Ascending aorta (tissue), 2 donors: ENCODE measurements at regions not wholly inside any gene's neighbourhood (a gene's known extent, or its start where the extent isn't known, plus 50 kb on each side); places are given as distances from the start of the nearest gene placed in this dataset.

Experiments used
- DNase-seq, 2 donors: peaks; one replicate each; pipeline ENCODE4 v3.0.0-alpha.2; 2019; ENCODE audit warnings: low spot score in 2 of 2
- H3K27ac ChIP-seq, 2 donors: fragments of 200-600 bp; sonication (generic); one replicate each; pipeline ENCODE4 v1.5.1; 2016 to 2017; ENCODE audit warnings: mild to moderate bottlenecking in 1 of 2
- H3K27me3 ChIP-seq: fragments of 200-600 bp; sonication (generic); one replicate; pipeline ENCODE4 v1.5.1; 2017
- H3K36me3 ChIP-seq, 2 donors: fragments of 200-600 bp; sonication (generic); one replicate each; pipeline ENCODE4 v1.5.1; 2016
- H3K4me1 ChIP-seq, 2 donors: fragments of 200-600 bp; sonication (generic); one replicate each; pipeline ENCODE4 v1.5.1; 2016 to 2017; ENCODE audit warnings: mild to moderate bottlenecking in 1 of 2
- H3K4me3 ChIP-seq, 2 donors: fragments of 200-600 bp; sonication (generic); one replicate each; pipeline ENCODE4 v1.5.1; 2016 to 2017; ENCODE audit warnings: mild to moderate bottlenecking in 1 of 2
- H3K9me3 ChIP-seq, 2 donors: fragments of 200-600 bp; sonication (generic); one replicate each; pipeline ENCODE4 v1.5.1; 2016
- CTCF ChIP-seq, 3 experiments: fragments of 200-600 bp in 2 of 3; fragments of 450-650 bp in 1 of 3; sonication (generic) in 2 of 3; IDR thresholded peaks; one replicate each; pipeline ENCODE4 v1.5.1; 2016 to 2019; ENCODE audit warnings: antibody characterized with exemption in 3 of 3, mild to moderate bottlenecking in 1 of 3, moderate library complexity in 1 of 3
- intact Hi-C: fragments of 100-400 bp; cut with DNase I; formaldehyde crosslinking; loops from one replicate; pipeline ENCODE4 v1.15.1; 2023

GRCh38 chr2:125296742-125297141, 1271.7 kb downstream of the CNTNAP5 start:
- H3K27ac ChIP-seq: no peak overlapping the region
- intact Hi-C loops: no loop called here
- no peak for DNase-seq
- H3K4me3 ChIP-seq: no peak overlapping the region
- peaks cover 0 to 9% of the 10 kb centered on the region in 2 donors for H3K9me3 ChIP-seq
- no peaks in the 10 kb centered on the region for H3K4me1 ChIP-seq
- H3K36me3 ChIP-seq: no peaks in the 10 kb centered on the region
- H3K27me3 ChIP-seq: no peaks in the 10 kb centered on the region
- no peak for TF ChIP-seq CTCF (IDR thresholded peaks at IDR 0.05)

GRCh38 chr2:125310657-125311364, 1285.7 kb downstream of the CNTNAP5 start:
- H3K9me3 ChIP-seq: no peaks in the 10 kb centered on the region
- no peak for TF ChIP-seq CTCF (IDR thresholded peaks at IDR 0.05)
- no peak overlapping the region for H3K4me3 ChIP-seq
- no peak overlapping the region for H3K27ac ChIP-seq
- intact Hi-C loops: no loop called here
- H3K36me3 ChIP-seq: no peaks in the 10 kb centered on the region
- no peak for DNase-seq
- H3K4me1 ChIP-seq: no peaks in the 10 kb centered on the region
- no peaks in the 10 kb centered on the region for H3K27me3 ChIP-seq

- Histone ChIP-seq H3K4me1 (no peaks in the 10 kb centered on the region), H3K27me3 (no peaks in the 10 kb centered on the region), H3K4me3 (no peak overlapping the region), H3K36me3 (no peaks in the 10 kb centered on the region), H3K27ac (no peak overlapping the region), H3K9me3 (no peaks in the 10 kb centered on the region)
- intact Hi-C loops: no loop called here
- no peak for TF ChIP-seq CTCF (IDR thresholded peaks at IDR 0.05)
- DNase-seq: no peak
These were observed 1287.3 kb downstream of the CNTNAP5 start for GRCh38 chr2:125312342-125312741.

GRCh38 chr2:125313806-125314205, 1288.7 kb downstream of the CNTNAP5 start:
- H3K36me3 ChIP-seq: no peaks in the 10 kb centered on the region
- H3K27ac ChIP-seq: no peak overlapping the region
- no peak for DNase-seq
- H3K27me3 ChIP-seq: no peaks in the 10 kb centered on the region
- no peak overlapping the region for H3K4me3 ChIP-seq
- no peaks in the 10 kb centered on the region for H3K4me1 ChIP-seq
- no peak for TF ChIP-seq CTCF (IDR thresholded peaks at IDR 0.05)
- intact Hi-C loops: no loop called here
- no peaks in the 10 kb centered on the region for H3K9me3 ChIP-seq

GRCh38 chr2:125318740-125319139, 1293.7 kb downstream of the CNTNAP5 start:
- intact Hi-C loops: no loop called here
- Histone ChIP-seq H3K9me3 (no peaks in the 10 kb centered on the region), H3K4me1 (no peaks in the 10 kb centered on the region), H3K4me3 (no peak overlapping the region), H3K27me3 (no peaks in the 10 kb centered on the region), H3K27ac (no peak overlapping the region), H3K36me3 (no peaks in the 10 kb centered on the region)
- DNase-seq: no peak
- no peak for TF ChIP-seq CTCF (IDR thresholded peaks at IDR 0.05)

GRCh38 chr2:125324273-125324672, 1299.2 kb downstream of the CNTNAP5 start:
- H3K4me1 ChIP-seq: no peaks in the 10 kb centered on the region
- H3K36me3 ChIP-seq: no peaks in the 10 kb centered on the region
- intact Hi-C loops: no loop called here
- no peak for TF ChIP-seq CTCF (IDR thresholded peaks at IDR 0.05)
- DNase-seq: no peak
- no peak overlapping the region for H3K4me3 ChIP-seq
- no peaks in the 10 kb centered on the region for H3K27me3 ChIP-seq
- no peaks in the 10 kb centered on the region for H3K9me3 ChIP-seq
- H3K27ac ChIP-seq: no peak overlapping the region
